A549 (cell line): ENCODE measurements at regions not wholly inside any gene's neighbourhood (a gene's known extent, or its start where the extent isn't known, plus 50 kb on each side); places are given as distances from the start of the nearest gene placed in this dataset.

Source experiments
- CEBPB ChIP-seq, 2 experiments: fragments of >200 bp in 1 of 2; sonication (Bioruptor Twin) in 1 of 2; formaldehyde crosslinking in 1 of 2; IDR thresholded peaks; 2 replicates each; pipeline ENCODE4 v1.6.1; 2012 to 2016
- CTCF ChIP-seq: fragments of >200 bp; sonication (Bioruptor Twin); formaldehyde crosslinking; IDR thresholded peaks from 3 replicates; pipeline ENCODE4 v1.5.1; 2016
- NPAS2 ChIP-seq: fragments of 250-450 bp; sonication (Bioruptor Pico); IDR thresholded peaks from 2 replicates; pipeline ENCODE4 v1.8.0; 2022; ENCODE audit warnings: mild to moderate bottlenecking, moderate library complexity, borderline replicate concordance

- TF ChIP-seq CTCF (no peak), NPAS2 (CRISPR knock-in tag) (no peak), CEBPB (IDR thresholded peaks at IDR 0.05) (no peak)
These were observed 317.1 kb downstream of the MYCN start for GRCh38 chr2:16257322-16258028.
